Trophoblast cell (in vitro differentiated cells and primary cell): ENCODE measurements at regions not wholly inside any gene's neighbourhood (a gene's known extent, or its start where the extent isn't known, plus 50 kb on each side); places are given as distances from the start of the nearest gene placed in this dataset.
A peak's percentile ranks its signal among the peaks of the same experiment; 100 is the strongest.

Experiments
- DNase-seq, 2 donors: peaks; one replicate each; pipeline ENCODE4 v3.0.0-alpha.2; 2016
- H2AFZ ChIP-seq: 2 replicates; pipeline ENCODE4 v1.6.1; 2013; ENCODE audit warnings: low read length, moderate library complexity, mild to moderate bottlenecking; ENCODE audit not compliant: insufficient read depth, poor library complexity
- H2AK5ac ChIP-seq: 2 replicates; pipeline ENCODE4 v1.6.1; 2013; ENCODE audit warnings: mild to moderate bottlenecking, low read length
- H2BK120ac ChIP-seq: 2 replicates; pipeline ENCODE4 v1.6.1; 2013; ENCODE audit warnings: low read length, mild to moderate bottlenecking, moderate library complexity; ENCODE audit not compliant: insufficient read depth, poor library complexity
- H2BK12ac ChIP-seq: 2 replicates; pipeline ENCODE4 v1.6.1; 2013; ENCODE audit warnings: mild to moderate bottlenecking, low read length, moderate library complexity
- H2BK5ac ChIP-seq: 2 replicates; pipeline ENCODE4 v1.6.1; 2013; ENCODE audit warnings: low read length, low read depth, moderate library complexity, mild to moderate bottlenecking; ENCODE audit not compliant: poor library complexity
- H3K14ac ChIP-seq: 2 replicates; pipeline ENCODE4 v1.6.1; 2013; ENCODE audit warnings: mild to moderate bottlenecking, low read length
- H3K18ac ChIP-seq: 2 replicates; pipeline ENCODE4 v1.6.1; 2013; ENCODE audit warnings: mild to moderate bottlenecking, low read length
- H3K23ac ChIP-seq: 2 replicates; pipeline ENCODE4 v1.6.1; 2013; ENCODE audit warnings: low read length
- H3K27ac ChIP-seq: 2 replicates; pipeline ENCODE4 v1.5.1; 2013; ENCODE audit warnings: low read depth, mild to moderate bottlenecking, inconsistent platforms, low read length, moderate library complexity
- H3K27me3 ChIP-seq: 2 replicates; pipeline ENCODE4 v1.6.1; 2013; ENCODE audit warnings: inconsistent platforms, mild to moderate bottlenecking, low read length, moderate library complexity; ENCODE audit not compliant: insufficient read depth
- H3K36me3 ChIP-seq, 2 experiments: 1 replicate in 1 of 2; 2 replicates in 1 of 2; pipeline ENCODE4 v1.6.1; 2013; ENCODE audit warnings: low read length in 2 of 2, mild to moderate bottlenecking in 2 of 2, moderate library complexity in 1 of 2; ENCODE audit not compliant: insufficient read depth in 2 of 2, control insufficient read depth in 1 of 2
- H3K4ac ChIP-seq: 2 replicates; pipeline ENCODE4 v1.6.1; 2013; ENCODE audit warnings: low read depth, mild to moderate bottlenecking, low read length, moderate library complexity
- H3K4me1 ChIP-seq, 2 experiments: 1 replicate in 1 of 2; 2 replicates in 1 of 2; pipeline ENCODE4 v1.6.1; 2013; ENCODE audit warnings: low read length in 2 of 2, mild to moderate bottlenecking in 2 of 2, moderate library complexity in 1 of 2; ENCODE audit not compliant: insufficient read depth in 2 of 2, control insufficient read depth in 1 of 2
- H3K4me2 ChIP-seq: 2 replicates; pipeline ENCODE4 v1.6.1; 2013; ENCODE audit warnings: inconsistent platforms, mild to moderate bottlenecking, low read length, moderate library complexity
- H3K4me3 ChIP-seq: 2 replicates; pipeline ENCODE4 v1.5.1; 2013; ENCODE audit warnings: mild to moderate bottlenecking, low read depth, low read length, inconsistent platforms
- H3K79me1 ChIP-seq: one replicate; pipeline ENCODE4 v1.6.1; 2013; ENCODE audit warnings: low read length
- H3K79me2 ChIP-seq: 2 replicates; pipeline ENCODE4 v1.6.1; 2013; ENCODE audit warnings: low read length, mild to moderate bottlenecking; ENCODE audit not compliant: control insufficient read depth, insufficient read depth, poor library complexity
- H3K9ac ChIP-seq: 2 replicates; pipeline ENCODE4 v1.6.1; 2013; ENCODE audit warnings: mild to moderate bottlenecking, low read length
- H3K9me3 ChIP-seq: 2 replicates; pipeline ENCODE4 v1.6.1; 2013; ENCODE audit warnings: low read depth, mild to moderate bottlenecking, control low read depth, inconsistent platforms, low read length; ENCODE audit not compliant: insufficient read depth
- H4K12ac ChIP-seq: 2 replicates; pipeline ENCODE4 v1.6.1; 2013; ENCODE audit warnings: low read depth, mild to moderate bottlenecking, low read length, moderate library complexity
- H4K8ac ChIP-seq: 2 replicates; pipeline ENCODE4 v1.6.1; 2013; ENCODE audit warnings: low read depth, mild to moderate bottlenecking, low read length, moderate library complexity
- H4K91ac ChIP-seq: one replicate; pipeline ENCODE4 v1.6.1; 2013; ENCODE audit warnings: low read depth, mild to moderate bottlenecking, low read length, moderate library complexity
- WGBS: extraction: QIAGEN DNeasy Blood & Tissue Kit; methylation state at CpG from one replicate; pipeline ENCODE4 v1.1.7; 2013; ENCODE audit warnings: missing lambda C conversion rate; ENCODE audit not compliant: insufficient read length, insufficient coverage; ENCODE audit errors: extremely low coverage; 5-methylcytosine and 5-hydroxymethylcytosine counted together

DNA sequence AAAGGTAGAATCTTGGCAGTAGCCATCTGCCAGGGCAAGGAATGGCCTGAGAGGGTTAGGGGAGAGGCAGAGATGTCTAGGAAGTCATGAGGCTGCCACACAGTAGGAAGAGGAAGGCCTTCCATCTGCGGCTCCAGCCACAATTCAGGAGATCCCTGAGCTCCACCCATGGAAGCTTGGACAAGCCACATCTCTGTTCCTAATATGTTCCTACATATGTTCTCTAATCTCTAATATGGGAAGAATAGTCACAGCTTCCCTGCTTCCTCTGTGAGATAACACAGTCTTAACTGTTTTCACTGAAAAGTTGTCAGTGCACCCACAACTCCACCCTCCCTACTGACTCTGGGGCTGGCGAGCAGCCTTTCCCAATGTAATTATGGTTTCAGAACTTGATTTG, 109.5 kb downstream of the CDC7 start:
- Histone ChIP-seq H4K8ac (no peak overlapping the region), H3K9ac (no peak overlapping the region), H3K18ac (no peak overlapping the region), H3K4ac (no peak overlapping the region), H3K27ac (no peak overlapping the region), H3K23ac (no peak overlapping the region), H4K91ac (peak overlapping the region; percentile 21), H3K9me3 (no peaks in the 10 kb centered on the region), H3K4me1 (peaks cover 18 to 19% of the 10 kb centered on the region in 2 experiments), H2BK12ac (peak overlapping the region; percentile 3), H3K27me3 (no peaks in the 10 kb centered on the region), H3K79me2 (no peaks in the 10 kb centered on the region), H2BK120ac (no peak overlapping the region), H3K36me3 (no peaks in the 10 kb centered on the region), H2AFZ (no peak overlapping the region), H3K14ac (no peak overlapping the region), H2BK5ac (no peak overlapping the region), H3K4me2 (no peak overlapping the region), H4K12ac (no peak overlapping the region), H3K4me3 (no peak overlapping the region), H2AK5ac (no peak overlapping the region), H3K79me1 (peaks cover 6% of the 10 kb centered on the region)
- no CpG with 5 or more reads among the region's 2 CpGs for WGBS
- no peak for DNase-seq

GRCh38 chr1:91610789-91611188, 110.1 kb downstream of the CDC7 start:
- H3K4me3 ChIP-seq, result no peak overlapping the region
- H4K8ac ChIP-seq, result no peak overlapping the region
- no peaks in the 10 kb centered on the region for H3K9me3 ChIP-seq
- no peaks in the 10 kb centered on the region for H3K27me3 ChIP-seq
- no peak overlapping the region for H3K27ac ChIP-seq
- peak overlapping the region; percentile 63 for H4K91ac ChIP-seq
- H2BK12ac ChIP-seq, result peak overlapping the region; percentile 52
- H3K79me2 ChIP-seq, result no peaks in the 10 kb centered on the region
- H2AFZ ChIP-seq, result no peak overlapping the region
- no peak overlapping the region for H3K4ac ChIP-seq
- peak; percentile 55 to 78 for DNase-seq
- peak overlapping the region; percentile 32 for H3K14ac ChIP-seq
- peaks cover 6% of the 10 kb centered on the region for H3K79me1 ChIP-seq
- peak overlapping the region; percentile 29 for H2BK120ac ChIP-seq
- no CpG with 5 or more reads among the region's 6 CpGs for WGBS
- no peak overlapping the region for H3K9ac ChIP-seq
- peak overlapping the region; percentile 21 for H2BK5ac ChIP-seq
- no peaks in the 10 kb centered on the region for H3K36me3 ChIP-seq
- no peak overlapping the region for H2AK5ac ChIP-seq
- H3K23ac ChIP-seq, result no peak overlapping the region
- no peak overlapping the region for H3K4me2 ChIP-seq
- H3K4me1 ChIP-seq, result peaks cover 18 to 19% of the 10 kb centered on the region in 2 experiments
- H3K18ac ChIP-seq, result no peak overlapping the region
- no peak overlapping the region for H4K12ac ChIP-seq

DNA sequence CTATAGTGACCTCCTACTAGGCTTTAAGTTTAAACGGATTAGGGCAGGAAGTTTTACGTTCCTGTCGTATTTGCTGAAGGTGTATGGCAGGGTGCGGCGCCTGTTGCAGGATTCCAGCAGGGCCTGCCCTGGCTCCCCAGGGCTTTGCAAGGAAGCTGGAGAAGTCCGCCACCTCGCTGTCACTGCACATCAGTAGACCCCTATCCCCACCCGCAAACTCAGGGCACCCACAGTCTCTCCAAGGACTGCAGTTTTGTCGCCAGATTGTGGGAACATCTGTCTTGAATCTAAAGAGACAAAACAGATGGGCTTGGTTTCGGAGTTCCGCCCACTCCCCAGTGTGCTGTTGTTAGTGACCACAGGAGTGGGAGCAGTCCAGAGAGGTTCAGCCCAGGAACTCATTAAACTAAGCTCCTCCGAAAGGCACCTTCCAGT, 110.8 kb downstream of the CDC7 start:
- Histone ChIP-seq H2BK12ac (peak overlapping the region; percentile 34), H3K9ac (no peak overlapping the region), H3K4me2 (no peak overlapping the region), H2AFZ (no peak overlapping the region), H3K4me1 (peaks cover 18 to 19% of the 10 kb centered on the region in 2 experiments), H4K8ac (peak overlapping the region; percentile 46), H3K23ac (no peak overlapping the region), H4K12ac (peak overlapping the region; percentile 22), H3K27me3 (no peaks in the 10 kb centered on the region), H2AK5ac (no peak overlapping the region), H3K18ac (no peak overlapping the region), H3K14ac (peak overlapping the region; percentile 65), H2BK120ac (peak overlapping the region; percentile 40), H3K4ac (no peak overlapping the region), H3K36me3 (no peaks in the 10 kb centered on the region), H3K79me1 (peaks cover 6% of the 10 kb centered on the region), H3K79me2 (no peaks in the 10 kb centered on the region), H3K4me3 (no peak overlapping the region), H3K9me3 (no peaks in the 10 kb centered on the region), H3K27ac (peak overlapping the region; percentile 28), H2BK5ac (no peak overlapping the region), H4K91ac (peak overlapping the region; percentile 83)
- WGBS, result no CpG with 5 or more reads among the region's 12 CpGs
- peak; percentile 82 to 92 for DNase-seq

- Histone ChIP-seq H3K14ac (no peak overlapping the region), H2BK5ac (no peak overlapping the region), H3K4me2 (no peak overlapping the region), H3K4me3 (no peak overlapping the region), H2AK5ac (no peak overlapping the region), H3K4me1 (peaks cover 18 to 19% of the 10 kb centered on the region in 2 experiments), H3K27ac (no peak overlapping the region), H3K18ac (no peak overlapping the region), H3K79me2 (no peaks in the 10 kb centered on the region), H3K79me1 (peaks cover 6% of the 10 kb centered on the region), H3K36me3 (no peaks in the 10 kb centered on the region), H4K8ac (no peak overlapping the region), H2AFZ (no peak overlapping the region), H3K27me3 (no peaks in the 10 kb centered on the region), H4K91ac (no peak overlapping the region), H3K23ac (no peak overlapping the region), H2BK120ac (no peak overlapping the region), H4K12ac (no peak overlapping the region), H2BK12ac (no peak overlapping the region), H3K4ac (no peak overlapping the region), H3K9ac (no peak overlapping the region), H3K9me3 (no peaks in the 10 kb centered on the region)
- no CpG with 5 or more reads among the region's 1 CpG for WGBS
- peak in 1 of 2 donors; percentile 50 for DNase-seq
These were observed 112.9 kb downstream of the CDC7 start for GRCh38 chr1:91613595-91613994.
